Mammary epithelial cell (primary cell): ENCODE measurements at regions not wholly inside any gene's neighbourhood (a gene's known extent, or its start where the extent isn't known, plus 50 kb on each side); places are given as distances from the start of the nearest gene placed in this dataset.

ENCODE experiments used
- CTCF ChIP-seq, 2 donors: IDR thresholded peaks in 1 of 2; conservative IDR thresholded peaks in 1 of 2; 2 replicates each; pipeline ENCODE4 v1.5.1; 2011 to 2012; ENCODE audit warnings: inconsistent platforms in 2 of 2, low read length in 2 of 2, mild to moderate bottlenecking in 2 of 2, control low read depth in 1 of 2, low read depth in 1 of 2; ENCODE audit not compliant: insufficient read depth in 1 of 2; ENCODE audit errors: extremely low read depth in 1 of 2
- EZH2 ChIP-seq: IDR thresholded peaks from 2 replicates; pipeline ENCODE4 v1.6.1; 2012; ENCODE audit warnings: low read length, inconsistent platforms, borderline replicate concordance

GRCh38 chr3:1469248-1469647 is 376.4 kb downstream of the CNTN6 start:
- TF ChIP-seq CTCF (conservative IDR thresholded peaks at IDR 0.05 in 1 of 2, IDR thresholded peaks at IDR 0.05 in 1 of 2; ENCODE audit: extremely low read depth in 1 of 2, insufficient read depth in 1 of 2, low read depth in 1 of 2, low read length in 2 of 2) (no peak), EZH2 (no peak)
